ENCODE measurements at regions not wholly inside any gene's neighbourhood (a gene's known extent, or its start where the extent isn't known, plus 50 kb on each side); places are given as distances from the start of the nearest gene placed in this dataset.
"Not testable (repeated sequence)": the region's sequence is repeated elsewhere in the genome, so short reads cannot be mapped to it uniquely, and the experiment has no call there.

GRCh38 chr5:134471858-134472449, 53.5 kb upstream of the JADE2 start:
- intact Hi-C loops (cut with DNase I); H3K27me3 ChIP-seq; ATAC-seq; H3K9me3 ChIP-seq; H3K4me3 ChIP-seq; H3K27ac ChIP-seq; H3K36me3 ChIP-seq (replicated peaks in 1 of 2; ENCODE audit: insufficient read depth in 1 of 2, low read depth in 2 of 2); DNase-seq: not testable (repeated sequence)
- 83 to 84% methylated on average over 7 of the region's 7 CpGs for WGBS, 2 donors
- H3K4me1 ChIP-seq, result peaks cover 12% of the 10 kb centered on the region

GRCh38 chr5:134468921-134469400, 56.5 kb upstream of the JADE2 start:
- DNase-seq, result no peak
- Histone ChIP-seq H3K9me3 (no peaks in the 10 kb centered on the region), H3K27me3 (no peaks in the 10 kb centered on the region), H3K4me1 (peaks cover 38% of the 10 kb centered on the region), H3K27ac (no peak overlapping the region), H3K36me3 (replicated peaks in 1 of 2; ENCODE audit: insufficient read depth in 1 of 2, low read depth in 2 of 2) (no peaks in the 10 kb centered on the region), H3K4me3 (no peak overlapping the region)
- 60 to 65% methylated on average over 3 of the region's 3 CpGs for WGBS, 2 donors
- no peak for TF ChIP-seq POLR2A (IDR thresholded peaks at IDR 0.05)
- TF ChIP-seq CTCF (IDR thresholded peaks at IDR 0.05), result no peak
- no peak for ATAC-seq
- intact Hi-C loops (cut with DNase I), result no loop called here

DNA sequence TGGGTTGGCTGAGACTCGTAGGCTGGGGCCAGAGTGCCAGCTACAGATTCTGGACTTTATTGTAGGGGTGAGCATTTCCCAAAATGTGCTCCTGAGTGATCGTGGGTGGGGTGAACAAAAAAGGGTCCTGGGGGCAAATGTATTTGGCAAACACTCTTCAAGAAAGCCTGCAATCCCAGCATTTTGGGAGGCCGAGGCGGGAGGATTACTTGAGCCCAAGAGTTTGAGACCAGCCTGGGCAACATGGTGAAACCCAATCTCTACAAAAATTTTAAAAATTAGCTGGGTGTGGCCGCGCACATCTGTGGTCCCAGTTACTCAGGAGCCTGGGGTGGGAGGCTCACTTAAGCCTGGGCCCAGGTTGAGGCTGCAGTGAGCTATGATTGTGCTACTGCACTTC, 55.5 kb upstream of the CDKN2AIPNL start:
- no peak for ATAC-seq
- H3K9me3 ChIP-seq, result no peaks in the 10 kb centered on the region
- intact Hi-C loops (cut with DNase I), result no loop called here
- H3K36me3 ChIP-seq (replicated peaks in 1 of 2; ENCODE audit: insufficient read depth in 1 of 2, low read depth in 2 of 2), result no peaks in the 10 kb centered on the region
- no peaks in the 10 kb centered on the region for H3K27me3 ChIP-seq
- no peak overlapping the region for H3K4me3 ChIP-seq
- 90 to 91% methylated on average over 6 of the region's 6 CpGs for WGBS, 2 donors
- peaks cover 38% of the 10 kb centered on the region for H3K4me1 ChIP-seq
- TF ChIP-seq POLR2A (IDR thresholded peaks at IDR 0.05) (no peak), CTCF (IDR thresholded peaks at IDR 0.05) (no peak)
- DNase-seq, result no peak
- H3K27ac ChIP-seq, result peak overlapping the region; percentile 95 to 99 (median 96)

DNA sequence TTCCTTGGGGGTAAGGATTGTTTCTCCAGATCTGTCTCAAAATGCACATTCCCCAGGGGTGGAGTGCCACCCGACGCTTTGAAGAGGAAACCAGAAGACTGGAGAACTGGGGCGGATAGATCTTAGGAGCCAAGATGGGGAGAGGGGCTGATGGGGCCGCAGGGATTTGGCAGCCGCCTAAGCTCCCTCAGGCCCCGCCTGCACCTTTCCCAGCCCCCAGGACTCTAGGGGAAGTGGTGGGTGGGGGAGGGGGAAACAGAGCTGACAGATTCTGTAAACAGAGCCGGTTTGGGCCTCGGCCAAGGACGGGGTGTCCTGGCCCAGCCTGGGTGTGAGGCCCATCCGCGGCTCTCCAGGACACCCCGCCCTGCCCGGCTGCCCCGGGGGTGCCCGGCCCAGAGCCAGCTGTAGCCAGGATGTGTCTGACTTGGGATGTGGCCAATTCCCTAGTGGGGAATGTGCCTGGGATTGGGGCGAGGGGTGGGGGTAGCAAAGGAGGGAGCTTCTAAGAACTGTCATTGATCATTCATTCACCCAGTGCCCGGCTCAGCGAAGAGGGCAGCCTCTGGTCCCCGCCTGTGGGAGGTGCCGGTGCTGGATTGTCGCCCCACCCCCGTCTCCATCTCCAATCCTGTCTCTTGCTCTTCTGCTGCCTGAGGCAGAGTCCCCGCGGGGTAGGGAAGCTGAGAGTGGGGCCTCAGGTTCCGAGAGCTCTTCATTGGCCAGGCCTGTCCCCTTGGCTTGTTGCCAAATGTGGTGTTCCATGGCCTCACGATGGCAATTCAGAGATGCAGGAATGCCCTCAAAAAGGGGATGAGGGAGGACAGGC, 54.8 kb upstream of the CDKN2AIPNL start:
- Histone ChIP-seq H3K27ac (peak overlapping the region; percentile 95 to 99 (median 96)), H3K36me3 (replicated peaks in 1 of 2; ENCODE audit: insufficient read depth in 1 of 2, low read depth in 2 of 2) (no peaks in the 10 kb centered on the region), H3K4me3 (no peak overlapping the region), H3K9me3 (no peaks in the 10 kb centered on the region), H3K4me1 (peaks cover 38% of the 10 kb centered on the region), H3K27me3 (no peaks in the 10 kb centered on the region)
- TF ChIP-seq CTCF (IDR thresholded peaks at IDR 0.05), result peak in 2 of 7 experiments; percentile 26 to 27
- TF ChIP-seq POLR2A (IDR thresholded peaks at IDR 0.05), result peak in 2 of 3 donors; percentile 36 to 52
- intact Hi-C loops (cut with DNase I), result no loop called here
- DNase-seq, result peak; percentile 97 to 100 (median 99)
- 4 to 7% methylated on average over 5 to 26 of the region's 26 CpGs for WGBS, 2 donors
- ATAC-seq, result peak; percentile 84

- ATAC-seq, result peak; percentile 87
- WGBS, 2 donors, result 0 to 1% methylated on average over 15 to 31 of the region's 31 CpGs
- no peak for TF ChIP-seq CTCF (IDR thresholded peaks at IDR 0.05)
- TF ChIP-seq POLR2A (IDR thresholded peaks at IDR 0.05), result peak; percentile 44 to 80 (median 75)
These were observed 54.1 kb upstream of the CDKN2AIPNL start for GRCh38 chr5:134465816-134466240.

More at GRCh38 chr5:134465816-134466240, 54.1 kb upstream of the CDKN2AIPNL start:
- no peaks in the 10 kb centered on the region for H3K9me3 ChIP-seq
- H3K27ac ChIP-seq, result peak overlapping the region; percentile 95 to 99 (median 96)
- intact Hi-C loops (cut with DNase I), result no loop called here
- H3K36me3 ChIP-seq (replicated peaks in 1 of 2; ENCODE audit: insufficient read depth in 1 of 2, low read depth in 2 of 2), result no peaks in the 10 kb centered on the region
- peak; percentile 91 to 95 (median 94) for DNase-seq
- peaks cover 38% of the 10 kb centered on the region for H3K4me1 ChIP-seq
- no peaks in the 10 kb centered on the region for H3K27me3 ChIP-seq
- no peak overlapping the region for H3K4me3 ChIP-seq
